ENCODE measurements at regions not wholly inside any gene's neighbourhood (a gene's known extent, or its start where the extent isn't known, plus 50 kb on each side); places are given as distances from the start of the nearest gene placed in this dataset.
A peak's percentile ranks its signal among the peaks of the same experiment; 100 is the strongest.

DNA sequence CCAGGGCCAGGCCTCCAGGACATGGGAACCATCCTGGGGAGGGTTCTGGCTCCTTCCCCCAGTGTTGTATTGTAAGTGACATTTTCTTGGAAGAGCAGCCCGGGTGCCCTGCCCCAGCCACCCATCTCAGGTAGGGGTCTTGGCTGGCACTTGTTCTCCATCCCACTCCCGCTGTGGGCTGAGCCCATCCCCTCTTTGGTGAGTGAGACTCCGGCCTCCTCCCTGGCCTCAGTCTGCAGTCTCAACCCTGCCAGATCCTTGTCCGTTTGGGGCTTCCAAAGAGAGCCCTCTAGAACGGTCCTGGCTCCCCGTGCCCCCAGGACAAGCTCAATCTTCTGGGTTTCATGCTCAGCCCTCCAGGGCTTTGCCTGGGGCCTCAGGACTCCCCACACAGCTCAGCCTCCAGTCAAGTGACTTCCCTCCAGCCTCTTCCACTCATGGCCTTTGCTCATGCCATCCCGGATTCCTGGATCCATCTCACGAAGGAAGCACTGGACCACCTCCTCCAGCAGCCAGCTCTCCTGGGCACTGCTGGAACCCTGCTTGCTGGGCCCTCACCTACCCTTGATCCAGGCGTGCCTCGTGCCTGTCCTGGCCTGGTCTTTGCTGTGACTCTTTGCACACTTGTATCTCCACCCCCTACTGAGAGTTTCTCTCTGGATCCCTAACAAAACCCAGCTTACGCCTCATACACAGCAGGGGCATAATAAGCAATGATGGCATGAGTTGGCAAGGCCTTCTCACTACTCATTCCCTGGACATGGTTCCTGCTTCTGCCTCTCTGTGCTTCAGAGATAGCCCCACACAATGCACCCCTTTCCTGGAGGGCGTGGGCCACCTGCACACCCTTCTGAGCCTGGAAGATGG lies 297.4 kb upstream of the RTL1 start:
- ATAC-seq (no peak), DNase-seq (peak in 1 of 3 donors; percentile 21)
- intact Hi-C loops (cut with DNase I), result no loop called here
- Histone ChIP-seq H3K4me3 (no peak overlapping the region), H3K36me3 (no peaks in the 10 kb centered on the region), H3K4me1 (no peaks in the 10 kb centered on the region), H3K27me3 (no peaks in the 10 kb centered on the region), H3K27ac (no peak overlapping the region), H3K9me3 (no peaks in the 10 kb centered on the region)
- TF ChIP-seq POLR2A (IDR thresholded peaks at IDR 0.05) (no peak), CTCF (IDR thresholded peaks at IDR 0.05) (no peak)
- no CpG with 5 or more reads among the region's 12 CpGs for WGBS (ENCODE audit: insufficient coverage, low coverage, low lambda C conversion rate, missing lambda C conversion rate)

- 58% methylated on average over 3 of the region's 18 CpGs for WGBS (ENCODE audit: insufficient coverage, low coverage, low lambda C conversion rate, missing lambda C conversion rate)
- no peak for TF ChIP-seq CTCF (IDR thresholded peaks at IDR 0.05)
- TF ChIP-seq POLR2A (IDR thresholded peaks at IDR 0.05), result no peak
- Histone ChIP-seq H3K4me3 (no peak overlapping the region), H3K27me3 (no peaks in the 10 kb centered on the region), H3K36me3 (no peaks in the 10 kb centered on the region), H3K4me1 (no peaks in the 10 kb centered on the region), H3K27ac (no peak overlapping the region), H3K9me3 (no peaks in the 10 kb centered on the region)
- ATAC-seq (no peak), DNase-seq (peak in 1 of 3 donors; percentile 39)
- intact Hi-C loops (cut with DNase I), result no loop called here
Measured at GRCh38 chr14:101201535-101202151, 298.1 kb upstream of the RTL1 start.

GRCh38 chr14:101202627-101203404 lies 299.3 kb upstream of the RTL1 start:
- ATAC-seq (no peak), DNase-seq (peak in 1 of 3 donors; percentile 28)
- no peaks in the 10 kb centered on the region for H3K4me1 ChIP-seq
- intact Hi-C loops (cut with DNase I), result no loop called here
- H3K27me3 ChIP-seq, result no peaks in the 10 kb centered on the region
- TF ChIP-seq CTCF (IDR thresholded peaks at IDR 0.05), result no peak
- no peak for TF ChIP-seq POLR2A (IDR thresholded peaks at IDR 0.05)
- WGBS (ENCODE audit: insufficient coverage, low coverage, low lambda C conversion rate, missing lambda C conversion rate), result 45% methylated on average over 6 of the region's 25 CpGs
- no peaks in the 10 kb centered on the region for H3K36me3 ChIP-seq
- peaks cover 0 to 3% (median 0%) of the 10 kb centered on the region in 4 donors for H3K9me3 ChIP-seq
- no peak overlapping the region for H3K4me3 ChIP-seq
- H3K27ac ChIP-seq, result no peak overlapping the region

GRCh38 chr14:101206556-101206955 lies 303.0 kb upstream of the RTL1 start:
- Histone ChIP-seq H3K36me3 (no peaks in the 10 kb centered on the region), H3K27me3 (no peaks in the 10 kb centered on the region), H3K9me3 (peaks cover 0 to 21% (median 1%) of the 10 kb centered on the region in 4 donors), H3K4me1 (no peaks in the 10 kb centered on the region), H3K27ac (no peak overlapping the region), H3K4me3 (no peak overlapping the region)
- TF ChIP-seq CTCF (IDR thresholded peaks at IDR 0.05), result no peak
- no peak for TF ChIP-seq POLR2A (IDR thresholded peaks at IDR 0.05)
- ATAC-seq (no peak), DNase-seq (no peak)
- intact Hi-C loops (cut with DNase I), result no loop called here
- WGBS (ENCODE audit: insufficient coverage, low coverage, low lambda C conversion rate, missing lambda C conversion rate), result 61% methylated on average over 3 of the region's 3 CpGs

Data from right lobe of liver (tissue), 6 donors.